OCI-LY7 (cell line): ENCODE measurements at regions not wholly inside any gene's neighbourhood (a gene's known extent, or its start where the extent isn't known, plus 50 kb on each side); places are given as distances from the start of the nearest gene placed in this dataset.

Source experiments
- BruUV-seq: library from RNA; stranded (reverse); fragments of 400-500 nt; replicated peaks from 2 replicates; lab custom pipeline; 2021; lab: Mats Ljungman, UMichigan
- CTCF ChIA-PET: fragments of 300-600 bp; sonication (Branson Sonifier 250); formaldehyde crosslinking; loops from one replicate; lab custom pipeline; 2022; ENCODE audit warnings: antibody characterized with exemption; ENCODE audit not compliant: unreplicated experiment; lab: Charles Lee
- POLR2A ChIA-PET: fragments of 300-600 bp; sonication (Branson Sonifier 250); formaldehyde crosslinking; loops from one replicate; lab custom pipeline; 2022; ENCODE audit warnings: antibody characterized with exemption; lab: Charles Lee
- DNase-seq: peaks from one replicate; pipeline ENCODE4 v3.0.0-alpha.2; 2015; ENCODE audit warnings: low spot score
- H2AFZ ChIP-seq: fragments of 200-600 bp; sonication (generic), shearing (Covaris generic); 2 replicates; pipeline ENCODE4 v1.6.1; 2014; ENCODE audit warnings: mild to moderate bottlenecking, antibody characterized with exemption, low read length, moderate library complexity
- H3K27ac ChIP-seq: fragments of 200-600 bp; sonication (generic); 2 replicates; pipeline ENCODE4 v1.5.1; 2014; ENCODE audit warnings: mixed run types, low read depth, mild to moderate bottlenecking, moderate library complexity, low read length, inconsistent platforms; ENCODE audit not compliant: poor library complexity, severe bottlenecking
- H3K36me3 ChIP-seq: fragments of 200-600 bp; sonication (generic); 2 replicates; pipeline ENCODE4 v1.6.1; 2014; ENCODE audit warnings: mild to moderate bottlenecking, antibody characterized with exemption, low read length, moderate library complexity, mixed read lengths; ENCODE audit not compliant: insufficient read depth
- H3K4me1 ChIP-seq: fragments of 200-600 bp; sonication (generic); 2 replicates; pipeline ENCODE4 v1.5.1; 2014; ENCODE audit warnings: mild to moderate bottlenecking, low read length; ENCODE audit not compliant: insufficient read depth, poor library complexity, severe bottlenecking
- H3K4me2 ChIP-seq: fragments of 200-600 bp; sonication (generic); 2 replicates; pipeline ENCODE4 v1.6.1; 2014; ENCODE audit warnings: mild to moderate bottlenecking, low read length
- H3K4me3 ChIP-seq: fragments of 200-600 bp; sonication (generic); 2 replicates; pipeline ENCODE4 v1.5.1; 2014; ENCODE audit warnings: mild to moderate bottlenecking, low read depth, low read length; ENCODE audit not compliant: poor library complexity, severe bottlenecking
- H3K79me2 ChIP-seq: fragments of 200-600 bp; sonication (generic); 2 replicates; pipeline ENCODE4 v1.6.1; 2016; ENCODE audit warnings: low read depth, mild to moderate bottlenecking, low read length, moderate library complexity, mixed read lengths; ENCODE audit not compliant: insufficient read depth
- H3K9me2 ChIP-seq: fragments of 200-600 bp; sonication (generic); 2 replicates; pipeline ENCODE4 v1.6.1; 2016; ENCODE audit warnings: mild to moderate bottlenecking, low read length, mixed read lengths; ENCODE audit not compliant: insufficient read depth
- H3K9me3 ChIP-seq: fragments of 200-600 bp; sonication (generic); 2 replicates; pipeline ENCODE4 v1.6.1; 2014; ENCODE audit warnings: mild to moderate bottlenecking, mixed run types, low read length, mixed read lengths
- H4K20me1 ChIP-seq: fragments of 200-600 bp; sonication (generic); 2 replicates; pipeline ENCODE4 v1.6.1; 2014; ENCODE audit warnings: mild to moderate bottlenecking, antibody characterized with exemption, low read length, moderate library complexity, mixed read lengths; ENCODE audit not compliant: insufficient read depth
- CTCF ChIP-seq: fragments of 200-600 bp; sonication (generic); conservative IDR thresholded peaks from 2 replicates; pipeline ENCODE4 v1.5.1; 2014; ENCODE audit warnings: mild to moderate bottlenecking, antibody characterized with exemption, low read length, moderate library complexity, mixed read lengths
- EZH2phosphoT487 ChIP-seq: fragments of 200-600 bp; sonication (generic); IDR thresholded peaks from 2 replicates; pipeline ENCODE4 v1.6.1; 2018; ENCODE audit warnings: low read depth, borderline replicate concordance, mild to moderate bottlenecking, mixed run types, antibody characterized with exemption, low read length, moderate library complexity, mixed read lengths
- intact Hi-C: fragments of 100-400 bp; cut with micrococcal nuclease; formaldehyde crosslinking; loops from one replicate; pipeline ENCODE4 v1.10.0; 2022; ENCODE audit not compliant: unreplicated experiment

GRCh38 chr12:94095618-94096017 is 52.8 kb upstream of the PLXNC1 start:
- Histone ChIP-seq H4K20me1 (no peaks in the 10 kb centered on the region), H2AFZ (no peak overlapping the region), H3K4me3 (no peak overlapping the region), H3K4me1 (no peaks in the 10 kb centered on the region), H3K9me2 (no peaks in the 10 kb centered on the region), H3K9me3 (no peaks in the 10 kb centered on the region), H3K4me2 (no peak overlapping the region), H3K36me3 (no peaks in the 10 kb centered on the region), H3K79me2 (no peaks in the 10 kb centered on the region), H3K27ac (no peak overlapping the region)
- DNase-seq, result no peak
- TF ChIP-seq EZH2phosphoT487 (no peak), CTCF (no peak)
- no TSS peak for BruUV-seq
- ChIA-PET POLR2A (no interaction called here), CTCF (no interaction called here)
- intact Hi-C loops, result no loop called here

- Histone ChIP-seq H3K27ac (no peak overlapping the region), H3K4me3 (no peak overlapping the region), H2AFZ (no peak overlapping the region), H3K79me2 (no peaks in the 10 kb centered on the region), H3K9me3 (no peaks in the 10 kb centered on the region), H3K9me2 (no peaks in the 10 kb centered on the region), H3K4me1 (peaks cover 3% of the 10 kb centered on the region), H4K20me1 (peaks cover 6% of the 10 kb centered on the region; the same call in 1 of the 2 replicates), H3K4me2 (no peak overlapping the region), H3K36me3 (no peaks in the 10 kb centered on the region)
- TF ChIP-seq EZH2phosphoT487, result no peak
- TF ChIP-seq CTCF, result no peak
- intact Hi-C loops, result no loop called here
- ChIA-PET CTCF (no interaction called here), POLR2A (no interaction called here)
- DNase-seq, result no peak
- BruUV-seq, result no TSS peak
These were observed 49.9 kb upstream of the PLXNC1 start for GRCh38 chr12:94098466-94098865.
